ENCODE measurements at regions not wholly inside any gene's neighbourhood (a gene's known extent, or its start where the extent isn't known, plus 50 kb on each side); places are given as distances from the start of the nearest gene placed in this dataset.

DNA sequence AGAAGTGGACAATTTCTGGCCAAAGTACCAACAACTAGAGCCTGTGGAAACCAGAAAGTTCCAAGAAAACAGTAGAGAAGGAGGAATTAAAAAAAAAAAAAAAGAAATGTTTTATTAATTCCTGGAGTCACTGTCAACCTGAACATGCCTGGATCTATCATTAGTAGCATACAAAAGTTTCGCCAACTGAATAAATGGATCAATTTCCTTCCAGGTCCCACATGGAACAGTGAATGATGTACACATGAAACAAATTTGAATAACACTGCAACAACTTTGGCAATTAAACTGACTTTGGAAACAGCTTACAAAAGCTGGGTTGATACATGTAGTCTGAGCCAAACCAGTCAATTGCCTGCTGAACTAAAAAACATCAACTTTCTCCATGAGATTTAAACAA is 90.0 kb upstream of the HMGCLL1 start:
- H3K27ac ChIP-seq (ENCODE audit: low read depth, low read length, poor library complexity, severe bottlenecking) = no peak overlapping the region
- ChIA-PET POLR2A (ENCODE audit: low non-redundant PET) (no interaction called here), CTCF (no interaction called here)
- TF ChIP-seq, protein P1, sequence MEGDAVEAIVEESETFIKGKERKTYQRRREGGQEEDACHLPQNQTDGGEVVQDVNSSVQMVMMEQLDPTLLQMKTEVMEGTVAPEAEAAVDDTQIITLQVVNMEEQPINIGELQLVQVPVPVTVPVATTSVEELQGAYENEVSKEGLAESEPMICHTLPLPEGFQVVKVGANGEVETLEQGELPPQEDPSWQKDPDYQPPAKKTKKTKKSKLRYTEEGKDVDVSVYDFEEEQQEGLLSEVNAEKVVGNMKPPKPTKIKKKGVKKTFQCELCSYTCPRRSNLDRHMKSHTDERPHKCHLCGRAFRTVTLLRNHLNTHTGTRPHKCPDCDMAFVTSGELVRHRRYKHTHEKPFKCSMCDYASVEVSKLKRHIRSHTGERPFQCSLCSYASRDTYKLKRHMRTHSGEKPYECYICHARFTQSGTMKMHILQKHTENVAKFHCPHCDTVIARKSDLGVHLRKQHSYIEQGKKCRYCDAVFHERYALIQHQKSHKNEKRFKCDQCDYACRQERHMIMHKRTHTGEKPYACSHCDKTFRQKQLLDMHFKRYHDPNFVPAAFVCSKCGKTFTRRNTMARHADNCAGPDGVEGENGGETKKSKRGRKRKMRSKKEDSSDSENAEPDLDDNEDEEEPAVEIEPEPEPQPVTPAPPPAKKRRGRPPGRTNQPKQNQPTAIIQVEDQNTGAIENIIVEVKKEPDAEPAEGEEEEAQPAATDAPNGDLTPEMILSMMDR (conservative IDR thresholded peaks at IDR 0.05; ENCODE audit: low read depth, low read length) = no peak
- H3K36me3 ChIP-seq (ENCODE audit: insufficient read depth, low read length, poor library complexity, severe bottlenecking) = no peaks in the 10 kb centered on the region
- no peaks in the 10 kb centered on the region for H3K9me3 ChIP-seq (ENCODE audit: low read depth, low read length, poor library complexity, severe bottlenecking)
- no peak for DNase-seq (ENCODE audit: low spot score)
- no TSS peak for BruUV-seq (replicated peaks)
- no peaks in the 10 kb centered on the region for H3K4me1 ChIP-seq (ENCODE audit: insufficient read depth, low read length, poor library complexity, severe bottlenecking)
- no peaks in the 10 kb centered on the region for H3K27me3 ChIP-seq (replicated peaks; ENCODE audit: insufficient read depth, low read depth, low read length, poor library complexity)
- intact Hi-C loops (cut with micrococcal nuclease; ENCODE audit: unreplicated experiment) = no loop called here
- H3K4me3 ChIP-seq (ENCODE audit: low read depth, low read length, poor library complexity, severe bottlenecking) = no peak overlapping the region

DNA sequence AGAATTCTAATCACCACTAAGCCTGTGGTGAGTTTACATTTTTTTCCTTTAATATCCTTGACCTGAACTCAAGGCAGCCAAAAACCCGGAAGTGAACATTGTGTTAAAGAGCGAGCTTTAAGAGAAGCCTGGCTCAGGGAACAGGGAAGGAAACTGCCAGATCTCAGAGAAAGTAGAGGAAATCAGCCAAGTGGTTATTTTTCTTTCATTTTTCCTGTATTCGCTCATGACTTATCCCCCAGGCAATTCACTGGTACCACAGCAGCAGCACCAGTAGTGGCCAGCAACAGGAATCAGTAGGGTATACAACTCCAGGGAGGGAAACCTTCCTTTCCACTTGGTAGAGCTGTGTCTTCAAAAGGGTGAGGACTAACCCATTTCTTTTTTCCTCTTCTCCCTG is 89.6 kb upstream of the HMGCLL1 start:
- no peak for DNase-seq (ENCODE audit: low spot score)
- Histone ChIP-seq H3K36me3 (ENCODE audit: insufficient read depth, low read length, poor library complexity, severe bottlenecking) (no peaks in the 10 kb centered on the region), H3K9me3 (ENCODE audit: low read depth, low read length, poor library complexity, severe bottlenecking) (no peaks in the 10 kb centered on the region), H3K27me3 (replicated peaks; ENCODE audit: insufficient read depth, low read depth, low read length, poor library complexity) (no peaks in the 10 kb centered on the region), H3K4me3 (ENCODE audit: low read depth, low read length, poor library complexity, severe bottlenecking) (no peak overlapping the region), H3K27ac (ENCODE audit: low read depth, low read length, poor library complexity, severe bottlenecking) (no peak overlapping the region), H3K4me1 (ENCODE audit: insufficient read depth, low read length, poor library complexity, severe bottlenecking) (no peaks in the 10 kb centered on the region)
- intact Hi-C loops (cut with micrococcal nuclease; ENCODE audit: unreplicated experiment) = no loop called here
- POLR2A ChIA-PET (ENCODE audit: low non-redundant PET) = no interaction called here
- BruUV-seq (replicated peaks) = no TSS peak
- CTCF ChIA-PET = no interaction called here
- TF ChIP-seq EZH2 (IDR thresholded peaks at IDR 0.05; ENCODE audit: borderline replicate concordance, low read depth, low read length, poor library complexity, severe bottlenecking) = no peak
- TF ChIP-seq, protein P1 (conservative IDR thresholded peaks at IDR 0.05; ENCODE audit: low read depth, low read length) = no peak

DNA sequence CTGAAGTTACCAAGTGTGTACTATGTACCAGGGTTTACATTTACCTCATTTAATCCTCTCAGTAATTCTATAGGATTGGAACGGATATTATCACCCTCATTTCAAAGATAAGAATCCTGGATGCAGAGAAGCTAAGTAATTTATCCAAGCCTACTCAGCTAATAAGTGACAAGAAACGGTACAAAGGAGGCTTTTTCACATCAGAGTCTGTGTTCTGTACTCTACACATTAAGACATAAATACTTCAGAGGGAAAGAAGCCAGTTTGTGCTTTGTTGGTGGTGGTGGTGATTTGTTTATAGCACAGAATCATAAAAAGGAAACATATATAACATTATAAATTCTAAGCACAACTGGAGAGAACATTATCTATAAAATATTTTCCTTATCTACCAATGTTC is 88.3 kb upstream of the HMGCLL1 start:
- no TSS peak for BruUV-seq (replicated peaks)
- ChIA-PET POLR2A (ENCODE audit: low non-redundant PET) (no interaction called here), CTCF (no interaction called here)
- Histone ChIP-seq H3K4me3 (ENCODE audit: low read depth, low read length, poor library complexity, severe bottlenecking) (no peak overlapping the region), H3K4me1 (ENCODE audit: insufficient read depth, low read length, poor library complexity, severe bottlenecking) (no peaks in the 10 kb centered on the region), H3K9me3 (ENCODE audit: low read depth, low read length, poor library complexity, severe bottlenecking) (no peaks in the 10 kb centered on the region), H3K27ac (ENCODE audit: low read depth, low read length, poor library complexity, severe bottlenecking) (no peak overlapping the region), H3K27me3 (replicated peaks; ENCODE audit: insufficient read depth, low read depth, low read length, poor library complexity) (no peaks in the 10 kb centered on the region), H3K36me3 (ENCODE audit: insufficient read depth, low read length, poor library complexity, severe bottlenecking) (no peaks in the 10 kb centered on the region)
- TF ChIP-seq EZH2 (IDR thresholded peaks at IDR 0.05; ENCODE audit: borderline replicate concordance, low read depth, low read length, poor library complexity, severe bottlenecking) = no peak
- TF ChIP-seq, protein P1 (conservative IDR thresholded peaks at IDR 0.05; ENCODE audit: low read depth, low read length) = no peak
- no peak for DNase-seq (ENCODE audit: low spot score)
- intact Hi-C loops (cut with micrococcal nuclease; ENCODE audit: unreplicated experiment) = no loop called here
